ENCODE measurements at regions not wholly inside any gene's neighbourhood (a gene's known extent, or its start where the extent isn't known, plus 50 kb on each side); places are given as distances from the start of the nearest gene placed in this dataset.
"Not testable (repeated sequence)": the region's sequence is repeated elsewhere in the genome, so short reads cannot be mapped to it uniquely, and the experiment has no call there.

DNA sequence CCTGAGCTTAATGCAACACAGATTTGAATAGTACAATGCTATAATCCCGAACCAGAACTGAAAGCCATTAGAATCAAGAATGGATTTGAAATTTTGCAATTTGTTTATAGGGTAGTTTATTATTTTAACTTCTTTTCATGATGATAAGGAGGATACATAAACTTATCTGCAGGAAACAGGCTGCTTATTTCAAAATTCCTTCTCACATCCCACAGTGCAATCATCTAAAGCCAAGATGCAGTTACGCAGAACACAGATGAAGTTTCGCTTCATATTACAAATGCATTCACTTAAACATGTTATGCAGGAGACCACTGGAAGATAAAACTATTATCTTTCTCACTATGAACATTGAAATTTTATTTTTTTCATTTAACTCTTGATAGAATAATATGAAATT lies 1019.6 kb downstream of the PLA2G4A start:
- no peak for FAIRE-seq

DNA sequence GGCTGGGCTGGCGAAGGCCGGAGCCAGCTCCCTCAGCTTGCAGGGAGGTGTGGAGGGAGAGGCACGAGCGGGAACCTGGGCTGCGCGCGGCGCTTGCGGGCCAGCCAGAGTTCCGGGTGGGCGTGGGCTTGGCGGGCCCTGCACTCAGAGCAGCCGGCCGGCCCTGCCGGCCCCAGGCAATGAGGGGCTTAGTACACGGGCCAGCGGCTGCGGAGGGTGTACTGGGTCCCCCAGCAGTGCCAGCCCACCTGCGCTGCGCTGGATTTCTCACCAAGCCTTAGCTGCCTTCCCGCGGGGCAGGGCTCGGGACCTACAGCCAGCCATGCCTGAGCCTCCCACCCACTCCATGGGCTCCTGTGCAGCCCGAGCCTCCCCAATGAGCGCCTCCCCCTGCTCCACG lies 1021.4 kb downstream of the PLA2G4A start:
- FAIRE-seq, result not testable (repeated sequence)

DNA sequence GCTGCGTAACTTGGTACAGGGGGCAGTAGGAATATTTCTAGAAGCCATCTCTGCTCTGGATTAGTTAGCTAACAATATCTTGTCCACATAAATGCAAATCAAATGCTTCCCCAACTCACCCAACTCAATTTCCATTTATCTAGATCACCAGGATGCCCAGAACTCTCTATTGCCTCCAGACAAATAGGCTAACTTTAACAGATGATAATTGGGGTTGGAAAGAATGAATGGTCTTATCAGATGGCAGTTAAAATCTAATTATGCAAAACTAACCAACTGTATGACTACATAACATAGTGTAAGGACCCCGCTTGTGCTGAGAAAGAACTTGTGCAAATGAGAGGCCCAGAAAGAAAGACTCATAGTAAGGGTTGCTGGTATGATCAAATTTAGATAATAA lies 1024.8 kb downstream of the PLA2G4A start:
- no peak for FAIRE-seq

DNA sequence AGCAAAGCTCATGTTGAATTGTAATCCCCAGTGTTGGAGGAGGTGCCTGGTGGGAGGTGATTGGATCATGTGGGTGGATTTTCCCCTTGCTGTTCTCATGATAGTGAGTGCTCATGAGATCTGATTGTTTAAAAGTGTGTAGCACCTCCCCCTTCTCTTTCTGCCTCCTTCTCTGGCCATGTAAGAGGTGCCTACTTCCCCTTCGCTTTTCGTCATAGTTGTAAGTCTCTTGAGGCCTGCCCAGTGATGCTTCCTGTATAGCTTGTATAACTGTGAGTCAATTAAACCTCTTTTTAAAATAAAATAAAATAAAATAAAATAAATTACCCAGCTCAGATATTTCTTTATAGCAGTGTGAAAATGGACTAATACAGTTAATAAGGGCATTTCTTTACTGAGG lies 1025.7 kb downstream of the PLA2G4A start:
- FAIRE-seq, result no peak

DNA sequence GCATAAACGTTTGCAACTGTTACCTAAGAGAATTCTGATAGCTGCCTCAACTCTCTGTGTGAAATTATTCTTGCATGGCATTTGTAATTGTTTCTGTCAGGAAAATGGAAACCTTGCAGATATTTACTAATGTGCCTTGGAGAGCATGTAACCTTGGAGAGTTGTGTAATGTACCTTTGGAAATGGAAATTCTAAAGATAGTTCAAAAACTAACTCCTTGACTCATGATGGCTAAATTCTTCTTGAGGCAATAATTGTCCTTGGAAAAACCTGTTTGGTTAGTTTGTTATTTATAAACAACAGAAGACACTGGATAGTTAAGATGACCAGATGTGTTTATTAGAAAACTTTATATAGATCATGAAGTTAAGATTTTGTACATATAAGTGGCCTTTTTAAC lies 1033.8 kb downstream of the PLA2G4A start:
- no peak for FAIRE-seq

DNA sequence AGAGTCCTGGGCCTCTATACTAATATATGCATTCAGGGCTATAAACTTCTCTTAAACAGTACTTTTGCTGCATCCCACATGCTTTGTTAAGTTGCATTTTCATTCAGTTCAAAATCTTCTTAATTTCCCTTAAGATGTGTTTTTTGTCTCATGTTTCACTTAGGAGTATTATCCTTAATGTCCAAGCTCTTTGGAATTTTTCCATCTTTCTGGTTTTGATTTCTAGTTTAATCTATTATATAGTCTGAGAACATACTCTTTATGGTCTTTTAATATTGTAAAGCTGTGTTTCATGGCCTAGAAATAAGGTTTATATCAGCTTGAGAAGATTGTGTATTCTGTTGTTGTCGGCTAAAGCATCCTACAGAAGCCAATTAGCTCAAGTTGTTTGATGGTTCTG lies 1041.8 kb downstream of the PLA2G4A start:
- FAIRE-seq, result no peak

DNA sequence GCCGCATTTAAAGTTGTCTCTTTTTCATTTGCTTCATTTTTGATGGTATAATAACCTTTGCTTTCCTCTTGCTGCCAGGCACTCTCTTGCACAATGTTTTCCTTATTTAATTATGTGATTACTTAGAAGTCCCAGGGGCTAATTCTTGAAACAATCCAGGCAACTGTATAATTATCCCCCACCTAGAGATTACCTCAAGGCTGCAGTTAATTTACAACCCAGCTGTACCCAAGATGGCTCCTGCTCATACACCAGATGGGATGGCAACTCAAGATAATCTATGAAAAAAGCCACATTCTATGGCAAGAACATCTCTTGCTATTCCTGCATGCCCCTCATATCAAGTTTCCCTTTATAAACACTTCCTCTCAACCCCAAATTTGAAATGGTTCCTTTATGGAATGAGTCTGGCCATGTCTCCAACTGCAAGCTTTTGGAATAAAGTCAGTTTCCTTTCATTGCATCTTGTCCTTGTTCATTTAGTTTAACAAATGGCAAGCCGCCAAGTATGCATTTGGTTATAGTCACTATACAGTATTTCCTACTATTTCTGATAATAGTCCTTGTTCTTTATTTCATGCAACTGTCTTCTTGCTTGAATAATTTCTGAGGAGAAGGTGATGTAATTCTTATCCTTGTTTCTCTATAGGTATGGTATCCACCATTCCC lies 1042.6 kb downstream of the PLA2G4A start:
- no peak for FAIRE-seq

DNA sequence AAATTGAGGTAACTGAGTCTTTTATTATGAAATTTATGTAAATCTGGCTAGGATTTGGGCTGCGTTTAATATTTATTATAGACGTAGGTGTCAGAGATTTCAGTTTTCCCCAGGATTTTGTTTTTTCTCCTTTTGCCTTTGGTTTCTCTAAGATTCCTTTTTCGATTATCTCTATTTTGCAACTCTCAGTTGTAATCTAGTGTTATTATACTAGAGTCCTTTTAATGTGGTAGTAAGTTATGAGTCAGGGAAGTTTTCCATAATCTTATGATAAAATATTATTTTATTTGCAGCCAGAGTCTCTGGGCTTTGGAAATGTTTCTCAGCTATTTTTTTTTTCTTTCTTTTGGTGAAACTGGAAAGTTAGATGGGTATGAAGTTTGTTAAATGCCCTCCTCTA lies 1043.8 kb downstream of the PLA2G4A start:
- no peak for FAIRE-seq

DNA sequence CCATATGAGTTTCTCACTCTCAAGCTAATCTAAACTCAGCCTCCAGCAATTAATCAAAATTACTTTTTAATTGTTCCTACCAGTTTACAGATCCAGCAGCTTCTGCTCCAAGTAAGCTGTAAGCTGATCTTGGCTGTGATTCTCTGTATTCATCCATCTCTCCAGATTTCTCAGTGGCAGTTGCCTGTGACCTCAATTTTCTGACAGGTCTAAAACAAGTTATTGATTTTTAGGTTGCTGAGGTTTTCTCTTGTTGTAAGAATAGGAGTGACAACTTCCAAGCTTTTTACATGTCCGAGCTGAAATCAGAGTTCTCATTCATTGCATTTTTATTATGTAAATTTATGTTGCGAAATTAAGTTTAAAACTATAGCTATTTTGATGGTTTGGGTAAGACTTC lies 1044.4 kb downstream of the PLA2G4A start:
- FAIRE-seq, result no peak

DNA sequence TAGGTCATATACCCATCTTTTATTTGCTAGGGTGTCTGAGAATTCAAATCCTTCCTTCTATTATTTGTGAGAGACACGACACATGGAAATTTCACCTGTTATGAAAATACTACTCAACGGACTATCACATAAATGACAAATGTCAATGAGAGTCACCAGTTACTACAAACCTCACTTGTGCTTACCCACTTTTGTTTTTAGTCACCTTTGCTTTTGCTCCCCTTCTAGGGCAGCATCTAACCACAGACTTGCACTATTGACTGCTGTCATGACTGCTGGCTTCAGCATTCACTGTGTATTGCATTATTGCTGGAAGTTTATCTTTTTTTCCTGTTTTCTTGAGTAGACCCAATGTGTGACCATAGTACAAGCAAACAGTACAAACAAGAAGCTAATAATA lies 1048.0 kb downstream of the PLA2G4A start:
- no peak for FAIRE-seq

DNA sequence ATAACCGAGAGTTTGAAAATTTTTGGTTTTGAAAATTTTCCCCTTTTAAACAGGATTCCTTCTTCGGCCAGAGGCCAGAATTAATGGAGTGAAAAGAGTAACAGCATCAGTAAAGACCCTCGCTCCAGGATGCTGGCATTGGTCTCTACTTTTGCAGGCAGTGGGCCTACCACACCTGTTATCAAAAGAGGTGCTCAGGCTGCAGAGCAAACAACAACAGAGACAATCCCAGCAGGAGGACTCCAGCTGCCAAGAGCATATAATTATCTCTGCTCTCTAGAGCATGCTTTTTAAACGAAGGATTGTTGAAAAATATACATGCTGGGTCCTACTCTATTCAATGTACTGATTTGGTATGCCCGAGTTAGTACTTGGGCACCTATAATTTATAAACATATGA lies 1048.5 kb downstream of the PLA2G4A start:
- no peak for FAIRE-seq

DNA sequence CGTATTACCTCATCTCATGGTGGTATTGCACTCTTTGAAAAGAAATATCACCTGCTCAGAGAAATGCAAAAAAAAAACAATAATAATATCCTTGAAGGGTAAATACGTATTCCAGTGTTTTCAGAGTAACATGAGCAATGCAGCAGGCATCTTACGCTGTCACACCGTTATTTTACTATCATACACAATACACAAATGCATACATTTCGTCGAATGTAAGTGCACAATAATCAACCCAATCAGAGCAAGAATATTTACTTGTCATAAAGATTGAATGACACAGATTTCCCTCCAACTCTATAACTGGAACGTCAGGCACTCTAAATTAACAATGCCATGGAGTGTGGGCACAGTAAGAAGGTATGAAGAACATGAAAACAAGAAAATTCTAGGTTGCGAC lies 1050.1 kb downstream of the PLA2G4A start:
- no peak for FAIRE-seq

DNA sequence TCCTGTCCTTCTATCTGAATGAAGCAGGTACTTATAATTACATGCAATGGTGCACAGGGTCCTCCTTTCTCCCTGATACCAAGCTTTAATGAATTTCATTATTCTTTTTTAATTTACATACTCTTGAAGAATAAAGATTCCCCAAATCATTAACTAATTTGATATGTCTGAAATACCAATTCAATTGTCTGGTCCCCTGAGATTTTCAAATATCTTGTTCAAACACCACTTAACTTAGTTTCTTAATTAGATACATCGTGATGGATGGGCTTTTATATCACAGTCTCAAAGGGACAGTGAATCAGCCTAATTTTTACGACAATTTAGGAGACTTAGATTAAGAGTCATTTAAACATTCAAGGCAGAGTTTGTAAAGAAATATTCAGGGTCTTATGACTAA lies 1054.6 kb downstream of the PLA2G4A start:
- FAIRE-seq, result no peak

DNA sequence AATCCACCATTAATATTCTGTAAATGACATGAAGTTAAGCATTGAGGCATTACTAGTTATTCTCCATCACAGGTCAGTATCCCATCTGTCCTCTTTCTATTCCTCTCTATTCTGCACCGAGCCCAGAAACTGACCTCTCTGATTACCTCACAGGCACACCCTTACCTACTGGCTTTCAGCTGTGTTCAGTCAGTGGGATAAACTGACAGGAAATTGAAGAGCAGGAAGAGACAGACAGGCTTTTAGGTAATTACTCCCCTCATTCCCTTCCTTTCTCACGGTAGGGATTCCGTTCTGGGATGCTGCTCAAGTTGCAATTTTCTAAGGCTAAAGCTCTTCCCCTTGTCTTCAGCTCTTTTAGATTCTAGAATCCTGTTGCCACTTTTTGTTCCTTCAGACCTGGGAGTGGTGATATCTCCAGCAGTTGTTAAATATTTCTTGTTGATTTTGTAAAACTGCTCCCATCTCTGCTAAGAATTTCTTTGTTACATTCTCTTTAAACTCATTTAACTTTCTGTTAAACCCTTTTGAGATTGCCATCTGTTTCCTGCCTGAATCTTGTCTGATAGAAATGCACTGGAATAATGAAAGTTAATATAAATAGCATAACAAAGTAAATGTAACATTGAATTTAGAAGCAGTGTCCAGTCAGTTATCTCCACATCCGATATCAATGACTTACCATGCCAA lies 1063.4 kb downstream of the PLA2G4A start:
- no peak for FAIRE-seq

DNA sequence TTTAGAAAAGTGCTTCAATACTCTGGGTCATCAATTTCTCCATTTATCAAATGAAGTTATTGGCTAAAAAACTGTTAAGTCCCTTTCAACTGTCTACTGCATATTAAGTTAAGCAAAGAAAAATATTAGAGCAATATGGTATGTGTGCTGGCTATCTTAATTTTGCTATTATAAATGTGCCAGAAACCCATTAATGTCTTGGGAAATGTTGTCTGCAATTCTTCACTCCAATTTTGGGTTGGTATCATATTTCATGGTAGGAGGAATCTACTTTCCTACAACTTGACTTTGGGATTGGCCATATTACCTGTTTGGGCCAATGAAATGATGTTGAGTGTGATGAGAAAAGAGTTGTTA lies 1063.9 kb downstream of the PLA2G4A start:
- FAIRE-seq, result no peak

DNA sequence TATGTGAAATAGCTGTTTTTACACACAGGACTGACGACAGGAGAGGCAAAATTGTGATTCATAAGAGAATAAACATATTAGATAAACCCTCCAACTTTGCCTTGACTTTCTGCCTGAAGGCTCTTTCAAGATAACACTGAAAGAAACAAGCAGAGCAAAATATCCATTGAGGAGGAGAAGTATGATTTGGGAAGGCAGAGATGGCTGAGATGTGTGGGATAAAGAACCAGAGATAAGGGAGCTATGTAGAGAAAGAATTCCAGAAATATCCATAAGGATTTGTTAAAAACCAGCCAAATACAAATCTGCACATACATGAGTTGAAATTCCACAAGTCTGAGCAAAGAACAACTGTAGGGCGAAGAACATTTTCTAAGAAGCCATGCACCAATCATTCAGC lies 1064.7 kb downstream of the PLA2G4A start:
- no peak for FAIRE-seq

DNA sequence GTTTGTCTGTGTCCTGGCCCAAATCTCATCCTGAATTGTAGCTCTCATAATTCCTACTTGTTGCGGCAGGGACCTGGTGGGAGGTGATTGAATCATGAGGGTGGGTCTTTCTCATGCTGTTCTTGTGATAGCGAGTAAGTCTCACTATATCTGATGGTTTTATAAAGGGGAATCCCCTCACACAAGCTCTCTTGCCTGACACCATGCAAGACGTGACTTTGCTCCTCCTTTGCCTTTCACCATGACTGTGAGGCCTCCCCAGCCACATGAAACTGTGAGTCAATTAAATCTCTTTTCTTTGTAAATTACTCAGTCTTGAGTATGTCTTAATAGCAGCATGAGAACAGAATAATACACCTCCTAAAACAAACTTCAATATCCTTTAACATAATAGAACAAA lies 1065.6 kb downstream of the PLA2G4A start:
- FAIRE-seq, result no peak

DNA sequence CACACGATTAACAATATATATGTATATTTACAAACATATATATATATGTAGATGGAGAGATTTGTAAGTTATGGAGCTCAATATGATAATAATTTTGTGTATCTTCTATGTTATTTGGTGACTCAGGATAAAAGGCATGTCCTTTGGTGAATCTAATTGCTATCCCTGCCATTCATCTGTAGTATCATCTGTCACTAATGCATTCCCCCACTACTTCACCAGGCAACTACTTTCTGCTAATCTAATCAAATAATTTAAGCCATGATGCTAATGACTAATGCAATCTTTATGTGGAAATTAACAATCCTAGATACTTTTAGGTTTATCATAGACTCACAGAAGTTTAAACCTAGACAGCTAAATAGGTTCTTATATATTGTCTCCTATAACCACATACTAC lies 1074.5 kb downstream of the PLA2G4A start:
- no peak for FAIRE-seq

DNA sequence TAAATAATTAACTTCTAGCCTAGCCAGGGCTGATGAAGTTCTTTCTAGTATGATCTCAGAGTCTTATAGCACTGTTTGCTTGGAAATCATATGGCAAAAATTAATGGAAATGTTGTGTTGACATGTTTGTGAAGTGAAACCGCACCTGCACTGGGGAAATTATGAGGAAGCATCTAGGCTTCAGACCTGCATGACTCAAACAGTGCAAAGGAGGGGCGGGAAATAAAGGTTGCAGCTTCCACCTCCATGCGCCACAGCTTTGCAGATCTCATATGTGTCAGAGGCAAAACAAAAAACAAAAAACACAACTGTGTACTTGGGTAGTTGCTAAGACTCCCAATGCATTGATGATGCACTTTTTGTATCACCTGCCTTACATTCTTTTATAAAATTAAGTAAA lies 1080.6 kb downstream of the PLA2G4A start:
- FAIRE-seq, result no peak

DNA sequence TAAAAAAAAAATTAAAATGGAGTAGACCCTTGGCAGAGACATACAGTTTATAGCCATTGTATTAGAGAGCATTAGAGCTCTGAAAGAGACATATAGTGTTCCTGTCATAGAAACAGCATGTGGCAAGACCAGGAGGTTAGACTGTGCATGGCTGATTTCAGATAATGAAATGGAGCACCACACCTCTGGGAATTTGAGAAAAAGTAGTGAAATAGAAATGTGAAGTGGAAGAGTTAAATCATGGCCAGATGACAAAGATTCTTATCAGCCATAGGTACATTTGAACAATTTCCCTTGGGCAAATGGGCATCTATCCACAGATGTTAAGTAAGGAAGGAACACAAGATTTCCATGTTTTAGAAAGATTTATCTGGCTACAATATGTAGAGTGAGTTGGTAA lies 1083.1 kb downstream of the PLA2G4A start:
- no peak for FAIRE-seq

DNA sequence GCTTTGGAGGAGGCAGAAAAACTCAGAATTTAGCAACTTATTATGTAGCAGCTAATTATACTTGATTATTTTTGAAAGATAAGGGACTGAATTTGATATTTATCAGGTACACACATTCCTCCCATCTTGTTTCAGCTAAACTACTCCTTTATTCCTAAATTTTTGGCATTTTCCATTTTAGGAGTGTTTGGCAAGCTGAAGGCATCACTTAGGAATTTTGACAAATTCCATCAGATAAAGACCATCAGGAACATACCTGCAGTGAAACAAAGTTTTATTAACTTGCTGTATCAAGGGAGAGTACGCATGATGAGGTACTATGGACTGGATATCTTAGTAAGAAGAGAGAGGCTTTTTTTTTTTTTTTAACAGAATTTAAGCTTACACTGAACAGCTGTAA lies 1092.2 kb downstream of the PLA2G4A start:
- no peak for FAIRE-seq

DNA sequence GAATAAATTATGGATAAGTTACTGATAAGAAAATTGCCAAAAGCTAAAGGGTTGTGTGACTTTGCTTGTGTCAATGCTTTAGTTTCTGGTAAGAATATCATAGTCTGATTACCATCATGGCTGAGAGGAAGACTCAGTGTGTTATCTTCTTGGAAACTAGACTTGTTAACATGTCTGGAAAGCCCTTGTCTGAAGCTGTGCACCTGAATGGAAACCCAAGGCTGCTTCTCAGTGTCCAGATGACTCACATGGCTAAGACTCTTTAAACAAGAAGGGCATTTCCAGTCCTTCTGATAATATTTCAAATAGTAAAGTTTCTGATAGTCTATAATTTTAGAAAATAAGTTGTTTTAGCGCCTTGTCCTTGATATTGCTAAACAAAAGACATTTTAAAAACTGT lies 1092.7 kb downstream of the PLA2G4A start:
- FAIRE-seq, result no peak

DNA sequence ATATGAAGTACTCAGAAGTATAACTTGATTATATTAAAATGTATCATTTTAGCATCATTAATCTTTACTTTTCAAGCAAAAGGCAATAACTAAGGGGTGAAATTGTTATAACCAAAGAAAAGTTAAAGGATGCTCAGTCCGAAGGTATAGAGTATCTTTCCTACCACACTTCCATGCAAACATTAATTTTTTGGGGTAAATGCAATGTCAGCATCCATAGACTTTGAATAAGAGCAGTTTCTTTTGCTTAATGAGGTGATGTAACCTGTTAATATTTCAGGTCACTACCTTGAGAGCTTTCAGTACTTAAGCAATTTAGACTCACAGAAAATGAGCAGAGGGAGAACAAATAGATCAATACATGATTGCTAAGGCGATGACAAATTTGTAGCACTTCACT lies 1093.5 kb downstream of the PLA2G4A start:
- no peak for FAIRE-seq

DNA sequence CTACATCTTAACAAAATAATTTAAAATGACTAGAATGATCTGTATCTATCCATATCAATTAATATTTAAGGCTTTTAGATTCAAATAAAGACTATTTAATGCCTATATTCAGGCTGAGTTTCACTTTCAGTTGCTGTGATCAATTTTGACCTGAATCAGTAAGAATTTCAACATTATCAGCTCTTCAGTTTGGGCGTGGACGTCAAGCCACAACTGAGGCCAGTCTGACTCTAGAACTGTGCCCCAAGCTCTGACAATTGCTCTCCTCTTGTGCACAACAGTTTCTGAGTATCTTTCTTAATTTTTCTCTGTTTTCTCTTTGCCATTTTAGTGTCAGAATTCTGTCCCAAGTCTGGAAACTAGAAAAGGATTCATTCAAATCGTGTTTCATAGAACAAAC lies 1095.5 kb downstream of the PLA2G4A start:
- no peak for FAIRE-seq

DNA sequence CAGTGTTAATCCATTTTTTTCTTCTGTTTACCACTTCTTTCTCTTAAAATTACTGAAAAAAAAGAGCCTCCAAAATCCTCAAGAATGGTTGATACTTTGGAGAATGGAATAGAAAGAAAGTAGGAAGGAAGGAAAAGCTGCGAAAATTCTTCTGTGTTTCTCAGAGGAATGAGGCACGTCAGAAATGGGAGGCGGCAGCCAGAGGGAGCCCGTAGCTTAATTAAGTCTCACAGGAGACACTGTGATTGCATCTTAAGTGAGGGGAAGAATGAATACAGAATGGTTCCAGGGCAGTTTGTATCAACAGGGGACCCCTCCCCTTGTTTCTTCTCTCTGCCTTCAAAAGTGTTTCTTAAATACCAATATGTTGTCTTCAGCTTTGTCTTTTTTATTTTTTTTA lies 1099.5 kb downstream of the PLA2G4A start:
- no peak for FAIRE-seq
